Naive thymus-derived CD4-positive, alpha-beta T cell (primary cell): ENCODE measurements at regions not wholly inside any gene's neighbourhood (a gene's known extent, or its start where the extent isn't known, plus 50 kb on each side); places are given as distances from the start of the nearest gene placed in this dataset.

Source experiments
- ATAC-seq: fragments of 150-1000 bp; cut with Tn5 transposase; 2 replicates; pipeline ENCODE4 v1.10.0; 2021; ENCODE audit warnings: mild to moderate bottlenecking, moderate library complexity
- CTCF ChIA-PET: fragments of 350-600 bp; sonication (Branson Sonifier 250); formaldehyde crosslinking; loops from one replicate; lab custom pipeline; 2021; ENCODE audit warnings: antibody characterized with exemption; lab: Charles Lee
- POLR2A ChIA-PET: fragments of 350-600 bp; sonication (Branson Sonifier 250); formaldehyde crosslinking; loops from one replicate; lab custom pipeline; 2021; ENCODE audit warnings: antibody characterized with exemption, inconsistent platforms; lab: Charles Lee
- DNase-seq, 9 donors: peaks; one replicate each; pipeline versions ENCODE4 v3.0.0 to v3.0.0-alpha.2; 2020 to 2022; ENCODE audit warnings: mixed read lengths in 1 of 9
- H3K27ac ChIP-seq: one replicate; pipeline ENCODE4 v1.7.0; 2013; ENCODE audit warnings: mild to moderate bottlenecking, low read depth, low read length, moderate library complexity
- H3K27me3 ChIP-seq, 2 donors: one replicate each; pipeline ENCODE4 v1.7.0; 2013; ENCODE audit warnings: low read length in 2 of 2, mild to moderate bottlenecking in 2 of 2, moderate library complexity in 2 of 2; ENCODE audit not compliant: control insufficient read depth in 2 of 2, insufficient read depth in 2 of 2
- H3K36me3 ChIP-seq, 3 experiments: 1 replicate in 2 of 3; 2 replicates in 1 of 3; pipeline ENCODE4 v1.7.0; 2013; ENCODE audit warnings: low read length in 3 of 3, mild to moderate bottlenecking in 3 of 3, moderate library complexity in 1 of 3; ENCODE audit not compliant: insufficient read depth in 3 of 3, control insufficient read depth in 2 of 3
- H3K4me1 ChIP-seq, 2 donors: one replicate each; pipeline ENCODE4 v1.7.0; 2013; ENCODE audit warnings: low read length in 2 of 2, mild to moderate bottlenecking in 2 of 2, moderate library complexity in 1 of 2; ENCODE audit not compliant: control insufficient read depth in 2 of 2, insufficient read depth in 2 of 2
- H3K4me3 ChIP-seq: 2 replicates; pipeline ENCODE4 v1.7.0; 2013; ENCODE audit warnings: mild to moderate bottlenecking, low read length
- H3K9me3 ChIP-seq, 3 experiments: 1 replicate in 2 of 3; 2 replicates in 1 of 3; pipeline ENCODE4 v1.7.0; 2013; ENCODE audit warnings: low read length in 3 of 3; ENCODE audit not compliant: control insufficient read depth in 2 of 3
- H3K27ac Mint-ChIP-seq, 9 donors: one replicate each; pipeline ENCODE4 v1.8.0; 2020 to 2022; ENCODE audit warnings: mixed read lengths in 9 of 9, mild to moderate bottlenecking in 8 of 9, moderate library complexity in 5 of 9, inconsistent platforms in 2 of 9
- H3K27me3 Mint-ChIP-seq, 5 donors: one replicate each; pipeline ENCODE4 v1.8.0; 2021 to 2022; ENCODE audit warnings: mixed read lengths in 5 of 5, mild to moderate bottlenecking in 1 of 5
- H3K36me3 Mint-ChIP-seq, 5 donors: one replicate each; pipeline ENCODE4 v1.8.0; 2020 to 2022; ENCODE audit warnings: mixed read lengths in 5 of 5, mild to moderate bottlenecking in 3 of 5, inconsistent platforms in 1 of 5
- H3K4me1 Mint-ChIP-seq, 7 donors: one replicate each; pipeline ENCODE4 v1.8.0; 2020 to 2022; ENCODE audit warnings: mixed read lengths in 7 of 7, mild to moderate bottlenecking in 3 of 7, inconsistent platforms in 1 of 7
- H3K4me3 Mint-ChIP-seq, 10 donors: one replicate each; pipeline ENCODE4 v1.8.0; 2020 to 2022; ENCODE audit warnings: mild to moderate bottlenecking in 10 of 10, mixed read lengths in 10 of 10, moderate library complexity in 6 of 10, inconsistent platforms in 2 of 10
- H3K9me3 Mint-ChIP-seq, 11 donors: one replicate each; pipeline ENCODE4 v1.8.0; 2020 to 2022; ENCODE audit warnings: mixed read lengths in 11 of 11, mild to moderate bottlenecking in 4 of 11, inconsistent platforms in 1 of 11, moderate library complexity in 1 of 11
- intact Hi-C, 2 donors: fragments of 100-400 bp; cut with micrococcal nuclease; formaldehyde crosslinking; loops; one replicate each; pipeline ENCODE4 v1.15.1; 2023

DNA sequence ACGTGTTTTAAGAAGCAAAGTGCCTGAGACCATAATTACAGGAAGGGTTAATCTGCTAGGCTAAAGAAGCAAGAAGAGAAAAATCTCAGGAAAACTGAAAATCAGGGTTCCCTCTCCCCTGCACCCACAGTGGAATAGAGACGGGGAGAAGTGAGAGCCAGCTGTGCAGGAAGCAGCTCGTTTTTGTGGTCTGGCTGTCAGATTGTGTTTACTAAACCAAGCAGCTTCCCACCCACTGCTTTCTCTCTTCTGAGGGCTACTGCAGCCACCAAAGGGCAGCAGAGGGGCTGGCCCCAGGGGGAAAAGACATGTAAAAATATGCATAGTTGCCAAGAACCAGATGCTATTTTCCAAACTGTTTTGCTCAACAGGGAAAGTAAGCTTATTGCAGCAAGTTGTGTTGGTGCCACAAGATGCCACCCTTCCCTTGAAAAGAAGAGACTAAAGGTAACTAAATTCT lies 72.6 kb upstream of the THUMPD2 start:
- H3K9me3 ChIP-seq, result no peaks in the 10 kb centered on the region
- Mint-ChIP-seq H3K36me3 (no peaks in the 10 kb centered on the region), H3K4me1 (peaks cover 0 to 10% (median 3%) of the 10 kb centered on the region in 7 donors), H3K4me3 (no peak overlapping the region), H3K9me3 (no peaks in the 10 kb centered on the region), H3K27ac (no peak overlapping the region), H3K27me3 (peaks cover 16 to 40% (median 25%) of the 10 kb centered on the region in 5 donors)
- no peak overlapping the region for H3K4me3 ChIP-seq
- ChIA-PET POLR2A (no interaction called here), CTCF (no interaction called here)
- peaks cover 0 to 9% of the 10 kb centered on the region in 2 donors for H3K27me3 ChIP-seq
- DNase-seq (no peak), ATAC-seq (no peak)
- H3K4me1 ChIP-seq, result no peaks in the 10 kb centered on the region
- intact Hi-C loops, result no loop called here
- no peak overlapping the region for H3K27ac ChIP-seq
- H3K36me3 ChIP-seq, result no peaks in the 10 kb centered on the region

DNA sequence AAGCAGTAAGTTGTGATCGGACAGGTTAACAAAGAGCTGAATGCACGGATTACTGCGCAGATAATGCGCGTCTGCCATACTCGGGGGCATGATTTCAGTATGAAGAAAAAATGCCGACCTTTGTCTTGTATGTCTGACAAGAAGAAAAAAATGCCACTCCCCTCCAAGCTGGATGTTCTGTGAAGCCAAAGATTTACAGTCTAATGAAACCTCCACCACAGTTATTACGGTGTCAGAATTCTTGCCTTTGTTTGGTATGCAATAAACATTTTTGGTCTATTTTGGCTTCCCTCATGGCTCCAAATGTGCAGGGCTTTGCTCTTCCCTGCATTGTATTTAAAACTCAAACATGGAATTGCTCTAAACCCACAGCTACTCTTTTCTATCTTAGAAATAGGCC lies 72.2 kb upstream of the THUMPD2 start:
- H3K27ac ChIP-seq, result no peak overlapping the region
- H3K4me3 ChIP-seq, result no peak overlapping the region
- intact Hi-C loops, result no loop called here
- H3K27me3 Mint-ChIP-seq, result peaks cover 17 to 36% (median 23%) of the 10 kb centered on the region in 5 donors
- H3K9me3 Mint-ChIP-seq, result no peaks in the 10 kb centered on the region
- no peak for DNase-seq
- peaks cover 0 to 9% of the 10 kb centered on the region in 2 donors for H3K27me3 ChIP-seq
- no peak overlapping the region for H3K27ac Mint-ChIP-seq
- H3K36me3 Mint-ChIP-seq, result no peaks in the 10 kb centered on the region
- ATAC-seq, result no peak
- ChIA-PET POLR2A (no interaction called here), CTCF (no interaction called here)
- H3K4me3 Mint-ChIP-seq, result no peak overlapping the region
- no peaks in the 10 kb centered on the region for H3K36me3 ChIP-seq
- H3K4me1 ChIP-seq, result no peaks in the 10 kb centered on the region
- H3K9me3 ChIP-seq, result no peaks in the 10 kb centered on the region
- peaks cover 0 to 10% (median 3%) of the 10 kb centered on the region in 7 donors for H3K4me1 Mint-ChIP-seq

GRCh38 chr2:39849982-39850526 lies 71.0 kb upstream of the THUMPD2 start:
- ATAC-seq, result no peak

GRCh38 chr2:39849064-39849463 lies 70.0 kb upstream of the THUMPD2 start:
- no peak for ATAC-seq
- Histone ChIP-seq H3K9me3 (no peaks in the 10 kb centered on the region), H3K4me3 (no peak overlapping the region), H3K4me1 (no peaks in the 10 kb centered on the region), H3K27ac (no peak overlapping the region), H3K27me3 (no peaks in the 10 kb centered on the region), H3K36me3 (no peaks in the 10 kb centered on the region)
- Mint-ChIP-seq H3K4me1 (peaks cover 0 to 10% (median 3%) of the 10 kb centered on the region in 7 donors), H3K27ac (no peak overlapping the region), H3K4me3 (no peak overlapping the region), H3K9me3 (no peaks in the 10 kb centered on the region), H3K36me3 (no peaks in the 10 kb centered on the region), H3K27me3 (peaks cover 14 to 28% (median 18%) of the 10 kb centered on the region in 5 donors)
- POLR2A ChIA-PET, result no interaction called here
- no peak for DNase-seq
- CTCF ChIA-PET, result no interaction called here
- intact Hi-C loops, result no loop called here

More at GRCh38 chr2:39849982-39850526, 71.0 kb upstream of the THUMPD2 start:
- POLR2A ChIA-PET, result no interaction called here
- no peak overlapping the region for H3K4me3 Mint-ChIP-seq
- peaks cover 0 to 10% (median 3%) of the 10 kb centered on the region in 7 donors for H3K4me1 Mint-ChIP-seq
- intact Hi-C loops, result no loop called here
- H3K4me1 ChIP-seq, result no peaks in the 10 kb centered on the region
- H3K36me3 ChIP-seq, result no peaks in the 10 kb centered on the region
- DNase-seq, result no peak
- H3K27ac ChIP-seq, result no peak overlapping the region
- no peaks in the 10 kb centered on the region for H3K9me3 ChIP-seq
- no peaks in the 10 kb centered on the region for H3K27me3 ChIP-seq
- H3K4me3 ChIP-seq, result no peak overlapping the region
- peaks cover 18 to 32% (median 22%) of the 10 kb centered on the region in 5 donors for H3K27me3 Mint-ChIP-seq
- H3K9me3 Mint-ChIP-seq, result no peaks in the 10 kb centered on the region
- no peaks in the 10 kb centered on the region for H3K36me3 Mint-ChIP-seq
- no peak overlapping the region for H3K27ac Mint-ChIP-seq
- CTCF ChIA-PET, result no interaction called here

DNA sequence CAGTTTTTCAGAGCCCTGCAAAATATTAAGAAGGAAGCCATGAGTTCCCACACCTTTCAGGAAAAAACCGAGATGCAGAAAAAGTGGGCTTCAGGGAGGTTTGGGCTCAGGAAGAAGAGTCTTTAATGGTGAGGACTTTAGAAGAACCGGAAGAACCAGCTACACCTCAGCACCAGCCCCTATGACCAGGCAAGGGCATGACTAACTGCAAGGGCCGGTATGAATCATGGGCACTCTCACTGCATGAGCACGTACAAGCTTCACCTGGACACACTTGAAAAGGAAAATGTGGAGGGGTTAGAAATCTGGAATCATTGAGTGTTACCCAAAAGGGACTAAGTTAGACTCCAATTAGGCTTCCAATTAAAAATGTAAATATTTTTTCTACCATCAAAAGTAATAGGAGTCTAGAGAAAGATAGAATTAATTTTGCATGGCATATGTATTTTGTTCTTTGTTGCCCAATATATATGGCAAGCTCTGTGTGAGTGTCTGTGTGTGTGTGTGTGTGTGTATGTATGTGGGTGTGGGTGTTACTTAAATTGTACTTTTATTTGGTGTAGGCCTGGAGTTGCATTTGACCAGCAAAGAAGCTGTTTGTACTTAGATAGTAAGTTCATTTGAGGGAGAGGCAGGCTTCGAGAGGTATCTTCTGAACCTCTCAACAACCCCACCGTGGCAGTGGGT lies 66.5 kb upstream of the THUMPD2 start:
- ChIA-PET POLR2A (no interaction called here), CTCF (no interaction called here)
- Histone ChIP-seq H3K36me3 (no peaks in the 10 kb centered on the region), H3K27me3 (no peaks in the 10 kb centered on the region), H3K4me3 (no peak overlapping the region), H3K4me1 (no peaks in the 10 kb centered on the region), H3K9me3 (no peaks in the 10 kb centered on the region), H3K27ac (no peak overlapping the region)
- ATAC-seq (no peak), DNase-seq (no peak)
- H3K27ac Mint-ChIP-seq, result no peak overlapping the region
- no peaks in the 10 kb centered on the region for H3K36me3 Mint-ChIP-seq
- peaks cover 0 to under 1% (median 0%) of the 10 kb centered on the region in 11 donors for H3K9me3 Mint-ChIP-seq
- peaks cover 3 to 24% (median 14%) of the 10 kb centered on the region in 5 donors for H3K27me3 Mint-ChIP-seq
- H3K4me1 Mint-ChIP-seq, result no peaks in the 10 kb centered on the region
- H3K4me3 Mint-ChIP-seq, result no peak overlapping the region
- intact Hi-C loops, result no loop called here

- H3K4me1 ChIP-seq, result no peaks in the 10 kb centered on the region
- intact Hi-C loops, result no loop called here
These were observed 60.3 kb upstream of the THUMPD2 start for GRCh38 chr2:39839261-39839848.

More at GRCh38 chr2:39839261-39839848, 60.3 kb upstream of the THUMPD2 start:
- Mint-ChIP-seq H3K27me3 (peaks cover 2 to 21% (median 7%) of the 10 kb centered on the region in 5 donors), H3K36me3 (peaks cover 0 to 3% (median 0%) of the 10 kb centered on the region in 5 donors), H3K4me1 (no peaks in the 10 kb centered on the region), H3K27ac (no peak overlapping the region), H3K4me3 (no peak overlapping the region), H3K9me3 (peaks cover 0 to 56% (median 19%) of the 10 kb centered on the region in 11 donors)
- CTCF ChIA-PET, result no interaction called here
- peaks cover 0 to 5% (median 0%) of the 10 kb centered on the region in 3 experiments for H3K9me3 ChIP-seq
- H3K36me3 ChIP-seq, result no peaks in the 10 kb centered on the region
- H3K4me3 ChIP-seq, result no peak overlapping the region
- no peak for DNase-seq
- H3K27ac ChIP-seq, result no peak overlapping the region
- POLR2A ChIA-PET, result no interaction called here
- no peak for ATAC-seq
- no peaks in the 10 kb centered on the region for H3K27me3 ChIP-seq
